Nephron progenitor cell (in vitro differentiated cells): ENCODE measurements at regions not wholly inside any gene's neighbourhood (a gene's known extent, or its start where the extent isn't known, plus 50 kb on each side); places are given as distances from the start of the nearest gene placed in this dataset.

Source experiments
- DNase-seq: peaks from one replicate; pipeline ENCODE4 v3.0.0; 2021
- H3K27ac Mint-ChIP-seq: 2 replicates; pipeline ENCODE4 v1.8.0; 2021; ENCODE audit warnings: mild to moderate bottlenecking, moderate library complexity, mixed read lengths
- H3K27me3 Mint-ChIP-seq: 2 replicates; pipeline ENCODE4 v1.8.0; 2021; ENCODE audit warnings: mild to moderate bottlenecking, low read depth, mixed read lengths; ENCODE audit not compliant: poor library complexity
- H3K36me3 Mint-ChIP-seq: 2 replicates; pipeline ENCODE4 v1.8.0; 2021; ENCODE audit warnings: low read depth, mixed read lengths
- H3K4me1 Mint-ChIP-seq: 2 replicates; pipeline ENCODE4 v1.8.0; 2021; ENCODE audit warnings: mixed read lengths
- H3K4me3 Mint-ChIP-seq: 2 replicates; pipeline ENCODE4 v1.8.0; 2021; ENCODE audit warnings: mild to moderate bottlenecking, moderate library complexity, mixed read lengths
- H3K9me3 Mint-ChIP-seq: 2 replicates; pipeline ENCODE4 v1.8.0; 2021; ENCODE audit warnings: mild to moderate bottlenecking, moderate library complexity, mixed read lengths
- CTCF ChIP-seq: fragments of 200-600 bp; sonication (generic); IDR thresholded peaks from 2 replicates; pipeline ENCODE4 v1.5.0; 2021; ENCODE audit warnings: antibody characterized with exemption

- TF ChIP-seq CTCF = no peak
- no peaks in the 10 kb centered on the region for H3K9me3 Mint-ChIP-seq
- peaks cover 4% of the 10 kb centered on the region for H3K27me3 Mint-ChIP-seq
- no peak overlapping the region for H3K4me3 Mint-ChIP-seq
- DNase-seq = no peak
- no peaks in the 10 kb centered on the region for H3K36me3 Mint-ChIP-seq
- H3K4me1 Mint-ChIP-seq = no peaks in the 10 kb centered on the region
- no peak overlapping the region for H3K27ac Mint-ChIP-seq
Observed at GRCh38 chr6:132207991-132208390, 193.3 kb downstream of the MOXD1 start.

- no peaks in the 10 kb centered on the region for H3K9me3 Mint-ChIP-seq
- H3K36me3 Mint-ChIP-seq = no peaks in the 10 kb centered on the region
- H3K4me1 Mint-ChIP-seq = peaks cover 4% of the 10 kb centered on the region
- H3K27ac Mint-ChIP-seq = no peak overlapping the region
- DNase-seq = no peak
- peaks cover 4% of the 10 kb centered on the region for H3K27me3 Mint-ChIP-seq
- TF ChIP-seq CTCF = no peak
- H3K4me3 Mint-ChIP-seq = no peak overlapping the region
Observed at GRCh38 chr6:132205946-132206345, 195.3 kb downstream of the MOXD1 start.

- no peak overlapping the region for H3K27ac Mint-ChIP-seq
- no peak for TF ChIP-seq CTCF
- H3K36me3 Mint-ChIP-seq = no peaks in the 10 kb centered on the region
- peaks cover 4% of the 10 kb centered on the region for H3K4me1 Mint-ChIP-seq
- no peak overlapping the region for H3K4me3 Mint-ChIP-seq
- H3K9me3 Mint-ChIP-seq = no peaks in the 10 kb centered on the region
- peaks cover 4% of the 10 kb centered on the region for H3K27me3 Mint-ChIP-seq
- DNase-seq = no peak
Observed at GRCh38 chr6:132204591-132204990, 196.7 kb downstream of the MOXD1 start.

GRCh38 chr6:132202574-132202973 lies 198.7 kb downstream of the MOXD1 start:
- H3K36me3 Mint-ChIP-seq = no peaks in the 10 kb centered on the region
- H3K27ac Mint-ChIP-seq = no peak overlapping the region
- H3K9me3 Mint-ChIP-seq = no peaks in the 10 kb centered on the region
- no peak for DNase-seq
- H3K4me1 Mint-ChIP-seq = peaks cover 4% of the 10 kb centered on the region
- H3K27me3 Mint-ChIP-seq = peaks cover 4% of the 10 kb centered on the region
- H3K4me3 Mint-ChIP-seq = no peak overlapping the region
- TF ChIP-seq CTCF = no peak

GRCh38 chr6:132199343-132199742 lies 201.9 kb downstream of the MOXD1 start:
- Mint-ChIP-seq H3K9me3 (no peaks in the 10 kb centered on the region), H3K4me1 (peaks cover 4% of the 10 kb centered on the region)

More at GRCh38 chr6:132199343-132199742, 201.9 kb downstream of the MOXD1 start:
- DNase-seq = no peak
- no peak overlapping the region for H3K4me3 Mint-ChIP-seq
- H3K36me3 Mint-ChIP-seq = no peaks in the 10 kb centered on the region
- H3K27ac Mint-ChIP-seq = no peak overlapping the region
- no peaks in the 10 kb centered on the region for H3K27me3 Mint-ChIP-seq
- TF ChIP-seq CTCF = no peak
